ENCODE measurements at regions not wholly inside any gene's neighbourhood (a gene's known extent, or its start where the extent isn't known, plus 50 kb on each side); places are given as distances from the start of the nearest gene placed in this dataset.
"Not testable (repeated sequence)": the region's sequence is repeated elsewhere in the genome, so short reads cannot be mapped to it uniquely, and the experiment has no call there.

- not testable (repeated sequence) for DNase-seq
Observed at GRCh38 chr13:33418224-33418953, 132.8 kb upstream of the STARD13 start.

DNA sequence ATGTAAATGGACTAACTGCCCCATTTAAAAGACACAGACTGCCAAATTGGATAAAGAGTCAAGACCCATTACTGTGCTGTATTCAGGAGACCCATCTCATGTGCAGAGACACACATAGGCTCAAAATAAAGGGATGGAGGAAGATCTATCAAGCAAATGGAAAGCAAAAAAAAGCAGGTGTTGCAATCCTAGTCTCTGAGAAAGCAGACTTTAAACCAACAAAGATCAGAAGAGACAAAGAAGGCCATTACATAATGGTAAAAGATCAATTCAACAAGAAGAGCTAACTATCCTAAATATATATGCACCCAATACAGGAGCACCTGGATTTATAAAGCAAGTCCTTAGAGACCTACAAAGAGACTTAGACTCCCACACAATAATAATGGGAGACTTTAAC, 134.6 kb upstream of the STARD13 start:
- not testable (repeated sequence) for DNase-seq

DNA sequence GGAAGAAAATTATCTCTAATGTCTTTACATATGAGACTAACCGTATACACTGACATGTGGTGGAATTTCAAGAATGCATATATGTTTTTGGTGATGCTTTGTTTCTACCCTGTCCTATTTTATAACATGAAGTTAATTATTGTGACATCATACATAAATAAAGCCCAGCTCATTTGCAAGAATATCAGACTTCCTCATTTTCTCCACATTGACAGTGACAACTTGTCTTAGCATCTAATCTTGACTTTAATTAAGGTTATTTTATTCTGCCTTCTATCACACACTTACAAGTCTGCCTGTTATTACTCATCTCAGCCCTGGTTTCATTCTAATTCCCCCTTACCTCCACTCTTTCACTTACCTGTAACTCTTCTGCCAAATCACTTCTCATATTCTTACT, 140.6 kb upstream of the STARD13 start:
- DNase-seq: no peak

DNA sequence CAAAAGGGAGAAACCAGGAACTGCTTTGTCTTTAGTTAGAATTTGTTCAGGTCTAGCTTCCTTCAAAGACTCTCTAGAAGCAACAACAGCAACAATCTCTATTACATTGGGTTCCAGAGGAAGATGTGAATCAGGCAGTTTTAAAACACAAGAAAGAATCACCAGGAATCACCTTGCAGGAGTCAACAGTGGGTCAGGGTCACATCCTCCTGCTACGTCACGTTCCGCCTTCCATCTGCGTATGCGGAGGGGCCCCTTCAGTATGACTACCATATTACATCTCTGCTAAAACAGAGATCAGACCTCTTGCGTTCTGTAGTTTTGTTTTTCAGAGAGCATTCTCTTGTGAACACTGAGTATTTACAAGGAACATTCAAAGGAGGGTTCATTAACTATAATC, 147.8 kb upstream of the STARD13 start:
- no peak for DNase-seq

DNA sequence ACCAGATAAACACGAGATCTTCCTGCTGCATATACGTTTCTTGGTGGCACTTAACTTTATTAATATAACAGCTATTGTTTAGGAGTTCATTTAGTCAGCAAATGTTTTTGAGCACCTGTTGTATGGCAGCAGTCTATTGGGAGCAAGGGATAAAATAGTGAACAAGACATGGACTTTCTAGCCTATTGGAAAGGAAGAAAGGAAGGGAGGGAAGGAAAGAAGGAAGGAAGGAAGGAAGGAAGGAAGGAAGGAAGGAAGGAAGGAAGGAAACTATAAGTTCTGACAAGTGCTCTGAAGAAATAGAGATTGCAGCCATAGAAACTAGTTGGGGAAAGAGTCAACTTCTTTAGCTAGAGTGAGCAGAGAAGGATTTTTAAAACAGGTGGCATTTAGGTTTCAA, 149.1 kb upstream of the STARD13 start:
- DNase-seq: no peak

DNA sequence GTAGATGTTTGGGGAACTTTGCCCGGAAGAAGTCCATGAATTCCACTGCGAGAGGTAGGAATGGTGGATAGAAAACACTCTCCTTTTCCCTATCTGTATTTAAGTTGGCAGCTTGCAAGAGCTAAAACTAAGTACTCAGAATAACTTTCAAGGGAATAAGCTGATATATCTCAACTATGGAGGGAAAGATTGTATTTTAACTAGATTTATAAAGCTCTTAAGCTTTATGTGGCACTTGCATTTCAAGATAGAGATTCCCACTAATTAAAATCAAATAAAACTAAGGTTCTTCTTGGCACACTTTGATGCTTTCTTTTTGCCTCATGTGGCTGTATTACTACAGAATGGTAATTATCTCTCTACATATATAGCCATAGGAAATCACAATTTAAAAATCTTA, 149.7 kb upstream of the STARD13 start:
- DNase-seq: no peak

DNA sequence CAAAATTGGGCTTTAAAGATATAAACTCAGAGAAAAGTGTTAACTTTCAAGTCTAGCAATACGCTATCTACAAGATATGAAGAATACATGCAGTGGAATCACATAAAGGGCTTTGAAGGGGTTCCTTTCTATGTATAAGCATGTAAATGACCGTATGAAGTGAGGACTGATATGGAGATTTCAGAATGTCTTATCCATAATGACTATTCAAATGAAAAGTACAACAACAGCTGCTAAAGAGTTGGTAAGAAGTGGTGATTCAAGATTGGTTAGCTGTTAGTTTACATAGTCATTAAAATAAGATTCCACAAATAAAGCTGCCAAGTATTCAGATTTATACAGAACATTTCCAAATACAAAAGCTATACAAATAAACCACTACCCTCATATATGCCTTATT, 153.4 kb upstream of the STARD13 start:
- DNase-seq: no peak

GRCh38 chr13:33441015-33441414, 155.5 kb upstream of the STARD13 start:
- no peak for DNase-seq

- DNase-seq: no peak
Observed at GRCh38 chr13:33445024-33445423, 159.5 kb upstream of the STARD13 start.

DNA sequence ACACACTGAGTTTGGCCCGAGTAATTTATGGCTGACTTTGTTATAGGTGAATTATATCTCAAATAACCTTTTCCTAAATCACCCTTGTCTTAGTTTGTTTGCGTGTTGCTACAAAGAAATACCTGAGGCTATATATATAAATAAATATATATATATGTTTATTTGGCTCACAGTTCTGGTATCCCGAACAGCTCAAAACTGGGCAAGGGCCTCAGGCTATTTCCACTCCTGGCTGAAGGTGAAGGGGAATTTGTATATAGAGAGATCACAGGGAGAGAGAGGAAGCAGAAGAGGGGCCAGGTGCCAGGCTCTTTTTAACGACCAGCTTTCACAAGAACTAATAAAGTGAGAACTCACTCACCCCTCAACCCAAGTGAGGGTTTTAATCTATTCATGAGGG, 159.9 kb upstream of the STARD13 start:
- DNase-seq: no peak

- DNase-seq: no peak
Observed at GRCh38 chr13:33446821-33447725, 161.5 kb upstream of the STARD13 start.

DNA sequence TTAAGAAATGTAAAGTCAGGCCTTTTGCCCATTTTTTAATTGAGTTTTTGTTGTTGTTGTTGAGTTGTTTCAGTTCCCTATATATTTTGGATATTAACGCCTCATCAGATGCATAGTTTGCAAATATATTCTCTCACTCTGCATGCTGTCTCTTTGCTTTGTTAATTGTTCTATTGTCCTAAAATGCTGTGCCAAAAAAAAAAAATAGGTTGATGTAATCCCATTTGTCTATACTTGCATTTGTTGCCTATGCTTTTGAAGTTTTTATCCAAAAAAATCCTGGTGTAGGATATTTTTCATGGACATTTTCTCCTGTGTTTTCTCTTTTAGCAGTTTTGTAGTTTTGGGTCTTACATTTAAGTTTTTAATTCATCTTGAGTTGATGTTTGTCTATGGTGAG, 163.3 kb upstream of the STARD13 start:
- DNase-seq: no peak

DNA sequence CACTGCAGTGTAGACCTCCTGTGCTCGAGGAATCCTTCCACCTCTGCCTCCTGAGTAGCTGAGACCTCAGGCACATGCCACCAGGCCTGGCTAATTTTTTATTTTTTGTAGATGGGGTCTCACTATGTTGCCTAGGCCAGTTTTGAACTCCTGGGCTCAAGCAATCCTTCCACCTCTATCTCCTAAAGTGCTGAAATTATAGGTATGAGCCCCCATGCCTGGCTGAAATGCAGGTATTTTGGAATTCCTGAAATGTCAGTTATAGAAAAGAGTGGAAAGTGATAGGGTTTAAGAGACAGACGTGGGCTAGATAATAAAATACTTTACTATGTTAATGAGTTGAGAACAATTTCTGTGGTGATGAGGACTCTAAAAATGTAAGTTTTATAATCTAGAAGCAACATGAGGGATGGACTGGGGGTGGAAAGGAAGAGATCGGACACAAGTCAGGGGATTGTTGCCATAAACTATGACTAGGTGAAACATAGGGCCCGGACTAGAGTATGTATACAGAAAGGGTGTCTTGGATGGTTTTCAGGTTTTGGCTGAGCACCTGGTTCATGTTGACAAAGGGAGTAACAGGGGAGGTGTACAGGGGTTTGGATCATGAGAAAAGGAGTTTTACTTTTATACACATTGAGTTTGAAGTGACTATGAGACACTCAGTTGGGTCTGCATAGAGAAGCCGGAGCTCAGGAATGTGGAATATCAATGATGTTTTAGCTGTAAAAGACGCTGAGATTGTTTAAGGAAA, 165.6 kb upstream of the STARD13 start:
- DNase-seq: no peak

DNA sequence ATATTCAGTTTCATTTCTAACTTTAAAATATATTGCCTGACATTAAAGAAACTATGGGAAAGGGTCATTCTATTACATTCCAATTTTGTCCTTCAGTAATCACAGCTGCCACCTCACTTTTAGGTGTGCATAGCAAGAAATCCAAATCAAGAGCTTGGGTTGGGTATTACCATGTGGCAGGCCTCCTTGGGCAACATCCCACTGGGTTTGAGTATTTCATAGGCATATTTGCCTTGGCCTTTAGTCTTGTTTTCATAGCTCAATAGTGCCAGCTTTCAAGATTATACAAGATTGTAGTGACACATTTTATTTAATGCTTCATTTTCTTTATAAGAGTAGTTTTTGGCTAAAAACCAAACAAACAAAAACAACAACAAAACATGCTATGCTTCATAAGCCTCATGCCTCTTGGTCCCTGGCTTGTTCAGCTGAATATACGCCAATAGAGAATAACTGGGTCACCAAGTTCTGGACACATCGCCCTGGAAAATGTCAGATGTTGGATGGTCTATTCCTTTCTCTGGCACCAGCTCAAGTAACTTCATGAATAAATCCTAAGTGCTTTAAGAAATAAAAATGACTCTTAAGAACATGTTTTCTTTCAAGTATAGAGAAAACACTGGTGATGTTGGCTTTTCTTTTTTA, 167.4 kb upstream of the STARD13 start:
- no peak for DNase-seq

DNA sequence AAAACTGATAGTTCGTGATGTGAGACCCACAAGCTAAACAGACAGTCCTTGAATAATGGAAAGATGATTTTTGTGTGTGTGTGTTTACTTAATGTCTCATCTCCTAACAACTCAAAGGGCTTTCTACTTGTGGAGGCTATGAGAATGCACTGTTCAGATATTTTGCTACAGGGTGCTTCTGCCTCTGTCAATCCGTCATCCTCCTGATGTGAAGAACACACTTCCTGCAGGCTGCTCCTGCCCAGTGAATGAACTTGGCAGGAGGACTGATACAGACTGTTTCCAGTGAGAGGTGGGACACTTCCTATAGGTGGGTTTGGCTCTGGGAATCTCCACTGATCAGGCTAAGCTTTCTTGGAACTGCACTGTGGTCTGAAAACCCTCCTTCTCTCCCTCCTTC, 168.4 kb upstream of the STARD13 start:
- DNase-seq: no peak

DNA sequence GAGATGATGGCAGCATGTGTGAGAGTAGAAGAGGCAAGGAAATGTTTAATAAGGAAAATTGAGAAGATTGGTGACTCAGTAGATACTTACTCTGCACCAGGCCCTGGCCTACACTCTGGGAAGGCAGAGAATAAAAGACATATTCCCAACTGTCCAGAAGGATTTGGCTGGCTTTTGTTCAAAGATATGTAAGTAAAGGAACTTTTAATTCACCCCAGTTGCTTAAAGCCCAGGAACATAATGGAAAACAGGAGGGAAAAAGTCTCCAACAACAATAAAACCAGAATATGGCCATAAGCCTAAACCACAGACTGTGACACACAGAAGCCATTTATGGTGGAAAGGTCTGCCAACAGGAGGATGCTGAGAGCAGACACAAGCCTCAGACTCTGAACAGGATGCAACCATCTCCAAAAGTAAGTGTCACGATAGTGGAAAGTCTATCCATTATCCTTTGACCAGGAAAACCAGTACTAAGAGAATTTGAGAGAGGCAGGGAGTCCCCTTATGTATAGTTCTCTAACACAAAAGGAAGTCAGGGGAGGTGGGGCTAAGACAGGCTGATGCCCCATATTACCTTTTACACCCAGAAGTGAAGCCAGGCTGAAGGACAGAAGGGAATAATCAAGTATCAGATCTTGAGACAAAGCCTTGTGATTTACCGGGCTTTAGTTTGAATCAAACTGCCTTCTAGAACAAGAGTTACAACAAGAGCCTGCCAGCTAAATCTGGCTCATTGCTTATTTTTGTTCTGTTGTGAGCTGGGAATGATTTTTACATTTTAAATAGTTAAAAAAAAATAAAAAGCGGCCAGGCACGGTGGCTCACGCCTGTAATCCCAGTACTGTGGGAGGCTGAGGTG, 169.5 kb upstream of the STARD13 start:
- DNase-seq: no peak

GRCh38 chr13:33459702-33460101, 174.1 kb upstream of the STARD13 start:
- DNase-seq: no peak

GRCh38 chr13:33462109-33462508, 176.6 kb upstream of the STARD13 start:
- no peak for DNase-seq

DNA sequence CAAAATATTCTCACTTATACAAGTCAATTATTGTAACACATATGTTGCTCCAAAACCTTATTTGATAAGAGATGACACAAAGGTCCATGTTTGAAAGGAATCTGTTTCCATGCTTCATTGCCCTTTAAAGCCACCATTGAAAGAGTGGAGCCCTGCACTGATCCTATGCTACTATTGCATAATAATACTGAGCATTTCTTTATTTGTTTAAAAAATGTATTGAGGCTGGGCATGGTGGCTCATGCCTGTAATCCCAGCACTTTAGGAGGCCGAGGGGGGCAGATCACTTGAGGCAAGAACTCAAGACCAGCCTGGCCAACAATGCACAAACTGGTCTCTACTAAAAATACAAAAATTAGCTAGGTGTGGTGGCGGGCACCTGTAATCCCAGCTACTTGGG, 178.8 kb upstream of the STARD13 start:
- no peak for DNase-seq

DNA sequence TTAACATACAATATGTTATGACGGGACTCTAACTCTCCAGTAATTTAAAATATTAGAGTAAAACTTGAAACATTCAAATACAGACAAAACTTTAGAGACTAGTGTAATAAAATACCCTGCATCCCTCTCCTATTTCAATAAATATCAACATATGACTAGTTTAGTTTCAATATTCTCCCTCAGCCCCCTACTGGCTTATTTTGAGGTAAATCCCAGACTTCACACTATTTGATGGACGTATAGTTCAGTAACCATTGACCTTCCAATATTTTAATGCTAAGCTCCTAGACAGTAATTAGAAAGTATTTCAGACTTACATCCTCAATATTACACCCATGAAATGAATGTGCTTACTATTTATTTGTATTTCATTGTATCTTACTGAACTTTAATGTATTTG, 180.7 kb upstream of the STARD13 start:
- DNase-seq: no peak

- DNase-seq: no peak
Observed at GRCh38 chr13:33467556-33467955, 182.0 kb upstream of the STARD13 start.

GRCh38 chr13:33471204-33471603, 185.6 kb upstream of the STARD13 start:
- no peak for DNase-seq
